A549 (cell line): ENCODE measurements at regions not wholly inside any gene's neighbourhood (a gene's known extent, or its start where the extent isn't known, plus 50 kb on each side); places are given as distances from the start of the nearest gene placed in this dataset.

ENCODE experiments used
- RCOR1 ChIP-seq: fragments of 150-350 bp; IDR thresholded peaks from 2 replicates; pipeline ENCODE4 v1.6.1; 2014; ENCODE audit warnings: antibody characterized with exemption, low read length, low read depth
- TF ChIP-seq, protein P1 (sequence below): fragments of >200 bp; sonication (Bioruptor Twin); formaldehyde crosslinking; IDR thresholded peaks from 3 replicates; pipeline ENCODE4 v1.5.1; 2016

DNA sequence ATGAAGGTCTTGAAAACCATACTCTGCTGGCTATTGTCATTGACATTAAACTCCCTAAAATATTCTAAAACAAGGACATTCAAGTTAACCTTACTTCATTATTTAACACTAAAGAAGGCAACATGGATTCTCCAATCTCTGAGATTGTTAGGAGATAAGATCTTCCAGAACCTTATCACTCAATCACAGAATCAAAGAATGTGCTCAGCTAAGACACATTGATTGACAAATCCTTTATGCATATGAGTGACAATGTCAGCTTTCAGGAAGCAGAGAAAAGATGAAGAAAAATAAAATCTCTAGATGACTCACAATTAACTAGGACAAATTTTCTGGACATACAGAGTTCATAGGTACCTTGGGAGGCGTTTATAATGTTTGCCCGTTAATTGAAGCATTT is 787.2 kb downstream of the TSN start:
- TF ChIP-seq, protein P1, sequence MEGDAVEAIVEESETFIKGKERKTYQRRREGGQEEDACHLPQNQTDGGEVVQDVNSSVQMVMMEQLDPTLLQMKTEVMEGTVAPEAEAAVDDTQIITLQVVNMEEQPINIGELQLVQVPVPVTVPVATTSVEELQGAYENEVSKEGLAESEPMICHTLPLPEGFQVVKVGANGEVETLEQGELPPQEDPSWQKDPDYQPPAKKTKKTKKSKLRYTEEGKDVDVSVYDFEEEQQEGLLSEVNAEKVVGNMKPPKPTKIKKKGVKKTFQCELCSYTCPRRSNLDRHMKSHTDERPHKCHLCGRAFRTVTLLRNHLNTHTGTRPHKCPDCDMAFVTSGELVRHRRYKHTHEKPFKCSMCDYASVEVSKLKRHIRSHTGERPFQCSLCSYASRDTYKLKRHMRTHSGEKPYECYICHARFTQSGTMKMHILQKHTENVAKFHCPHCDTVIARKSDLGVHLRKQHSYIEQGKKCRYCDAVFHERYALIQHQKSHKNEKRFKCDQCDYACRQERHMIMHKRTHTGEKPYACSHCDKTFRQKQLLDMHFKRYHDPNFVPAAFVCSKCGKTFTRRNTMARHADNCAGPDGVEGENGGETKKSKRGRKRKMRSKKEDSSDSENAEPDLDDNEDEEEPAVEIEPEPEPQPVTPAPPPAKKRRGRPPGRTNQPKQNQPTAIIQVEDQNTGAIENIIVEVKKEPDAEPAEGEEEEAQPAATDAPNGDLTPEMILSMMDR: no peak
- no peak for TF ChIP-seq RCOR1
